Motor neuron (in vitro differentiated cells): ENCODE measurements at regions not wholly inside any gene's neighbourhood (a gene's known extent, or its start where the extent isn't known, plus 50 kb on each side); places are given as distances from the start of the nearest gene placed in this dataset.

Source experiments
- ATAC-seq, 8 experiments: fragments of 200-7000 bp; cut with Tn5 transposase; replicated peaks in 6 of 8; 2 replicates each; pipeline ENCODE4 v1.8.0; 2021; ENCODE audit warnings: mild to moderate bottlenecking in 8 of 8, moderate library complexity in 8 of 8
- H3K27ac ChIP-seq, 2 donors: fragments of 250-450 bp; sonication (Bioruptor Pico); 2 replicates each; pipeline ENCODE4 v1.9.0; 2021; ENCODE audit warnings: antibody characterized with exemption in 2 of 2, mild to moderate bottlenecking in 2 of 2, moderate library complexity in 1 of 2
- H3K4me1 ChIP-seq, 2 donors: fragments of 250-450 bp; sonication (Bioruptor Pico); replicated peaks in 1 of 2; 2 replicates each; pipeline ENCODE4 v1.6.1; 2021; ENCODE audit warnings: antibody characterized with exemption in 2 of 2, mild to moderate bottlenecking in 2 of 2, moderate library complexity in 1 of 2
- H3K4me3 ChIP-seq, 5 donors: fragments of 250-450 bp; sonication (Bioruptor Pico); 2 replicates each; pipeline ENCODE4 v1.9.0; 2021; ENCODE audit warnings: antibody characterized with exemption in 5 of 5, mild to moderate bottlenecking in 5 of 5, moderate library complexity in 4 of 5
- WGBS, 10 experiments: fragments of 450-650 bp; shearing (Covaris generic); methylation state at CpG; one replicate each; pipeline ENCODE4 v1.0.0; 2022; 5-methylcytosine and 5-hydroxymethylcytosine counted together
- in situ Hi-C, 9 experiments: fragments of 400-800 bp; cut with MboI; loops; one replicate each; pipeline ENCODE4 v1.15.0; 2021; ENCODE audit warnings: low sequenced_read_pairs in 9 of 9, low pct_unique_long_range_greater_than_20kb in 2 of 9; ENCODE audit not compliant: unreplicated experiment in 9 of 9

- ATAC-seq, result peak in 3 of 8 experiments; percentile 71 to 85 (median 76)
- 17 to 93% (median 75%) methylated on average over 1 to 2 of the region's 2 CpGs; no CpG with 5 or more reads in 5 of the 10 experiments for WGBS, 10 experiments
- in situ Hi-C loops, result loop anchor here in 5 of 9 experiments (10.0 to 25.0 kb wide), 3 partner anchors 180 to 205 kb away; partner anchors contain the start of gene HBP1 (in 1 of the 5)
- no peak overlapping the region for H3K27ac ChIP-seq
- H3K4me1 ChIP-seq, result peaks cover 0 to 4% of the 10 kb centered on the region in 2 donors
- no peak overlapping the region for H3K4me3 ChIP-seq
Observed at GRCh38 chr7:106957766-106958165, 86.7 kb upstream of the PRKAR2B start.

- Histone ChIP-seq H3K4me1 (peaks cover 7 to 8% of the 10 kb centered on the region in 2 donors), H3K27ac (no peak overlapping the region), H3K4me3 (no peak overlapping the region)
- ATAC-seq, result peak in 3 of 8 experiments; percentile 23 to 73 (median 31)
- WGBS, 10 experiments, result no CpG with 5 or more reads among the region's 2 CpGs
- in situ Hi-C loops, result loop anchor here in 5 of 9 experiments (10.0 to 25.0 kb wide), 3 partner anchors 178 to 203 kb away; partner anchors contain the start of gene HBP1 (in 1 of the 5)
Observed at GRCh38 chr7:106959753-106960152, 84.8 kb upstream of the PRKAR2B start.

- 74 to 100% (median 87%) methylated on average over 1 to 2 of the region's 2 CpGs; no CpG with 5 or more reads in 5 of the 10 experiments for WGBS, 10 experiments
Observed at GRCh38 chr7:106962751-106963150, 81.8 kb upstream of the PRKAR2B start.

GRCh38 chr7:106964466-106964865 lies 80.0 kb upstream of the PRKAR2B start:
- H3K27ac ChIP-seq, result peak overlapping the region in 1 of 2 donors; percentile 11
- peaks cover 8 to 12% of the 10 kb centered on the region in 2 donors for H3K4me1 ChIP-seq
- ATAC-seq, result peak in 5 of 8 experiments; percentile 52 to 85 (median 63)
- H3K4me3 ChIP-seq, result no peak overlapping the region
- in situ Hi-C loops, result loop anchor here in 3 of 9 experiments (25.0 kb wide), 2 partner anchors 173 to 198 kb away; partner anchors contain the start of gene HBP1 (in 1 of the 3)
- 4 to 90% (median 58%) methylated on average over 1 to 3 of the region's 3 CpGs for WGBS, 10 experiments

More at GRCh38 chr7:106962751-106963150, 81.8 kb upstream of the PRKAR2B start:
- in situ Hi-C loops, result loop anchor here in 3 of 9 experiments (25.0 kb wide), 2 partner anchors 175 to 200 kb away; partner anchors contain the start of gene HBP1 (in 1 of the 3)
- ATAC-seq, result no peak
- no peak overlapping the region for H3K27ac ChIP-seq
- peaks cover 8 to 12% of the 10 kb centered on the region in 2 donors for H3K4me1 ChIP-seq
- no peak overlapping the region for H3K4me3 ChIP-seq

GRCh38 chr7:106965108-106965507 lies 79.4 kb upstream of the PRKAR2B start:
- 0 to 100% (median 67%) methylated on average over 1 of the region's 1 CpG; no CpG with 5 or more reads in 7 of the 10 experiments for WGBS, 10 experiments
- Histone ChIP-seq H3K4me3 (no peak overlapping the region), H3K4me1 (peaks cover 8 to 12% of the 10 kb centered on the region in 2 donors), H3K27ac (no peak overlapping the region)
- ATAC-seq, result peak in 1 of 8 experiments; percentile 36
- in situ Hi-C loops, result loop anchor here in 3 of 9 experiments (25.0 kb wide), 2 partner anchors 172 to 197 kb away; partner anchors contain the start of gene HBP1 (in 1 of the 3)

- Histone ChIP-seq H3K4me1 (peaks cover 8 to 12% of the 10 kb centered on the region in 2 donors), H3K4me3 (no peak overlapping the region), H3K27ac (no peak overlapping the region)
- 0 to 100% (median 84%) methylated on average over 1 to 2 of the region's 2 CpGs; no CpG with 5 or more reads in 5 of the 10 experiments for WGBS, 10 experiments
- in situ Hi-C loops, result loop anchor here in 3 of 9 experiments (25.0 kb wide), 2 partner anchors 171 to 196 kb away; partner anchors contain the start of gene HBP1 (in 1 of the 3)
- ATAC-seq, result no peak
Observed at GRCh38 chr7:106966121-106966520, 78.4 kb upstream of the PRKAR2B start.

- peaks cover 8 to 12% of the 10 kb centered on the region in 2 donors for H3K4me1 ChIP-seq
- ATAC-seq, result no peak
- no peak overlapping the region for H3K4me3 ChIP-seq
- WGBS, 10 experiments, result 14 to 100% (median 67%) methylated on average over 1 to 5 of the region's 5 CpGs; no CpG with 5 or more reads in 5 of the 10 experiments
- no peak overlapping the region for H3K27ac ChIP-seq
- in situ Hi-C loops, result loop anchor here in 3 of 9 experiments (25.0 kb wide), 2 partner anchors 169 to 194 kb away; partner anchors contain the start of gene HBP1 (in 1 of the 3)
Observed at GRCh38 chr7:106968160-106968559, 76.3 kb upstream of the PRKAR2B start.

- Histone ChIP-seq H3K4me3 (no peak overlapping the region), H3K4me1 (peaks cover 17 to 18% of the 10 kb centered on the region in 2 donors), H3K27ac (peak overlapping the region in 1 of 2 donors; percentile 26)
- 30 to 94% (median 93%) methylated on average over 3 to 10 of the region's 10 CpGs; no CpG with 5 or more reads in 1 of the 10 experiments for WGBS, 10 experiments
- in situ Hi-C loops, result no loop called here
- peak in 5 of 8 experiments; percentile 19 to 81 (median 72) for ATAC-seq
Observed at GRCh38 chr7:106978425-106979420, 65.8 kb upstream of the PRKAR2B start.

GRCh38 chr7:106979551-106980357 lies 64.8 kb upstream of the PRKAR2B start:
- ATAC-seq, result peak in 5 of 8 experiments; percentile 43 to 64 (median 58)
- Histone ChIP-seq H3K27ac (peak overlapping the region; percentile 10 to 26), H3K4me3 (no peak overlapping the region), H3K4me1 (peaks cover 17 to 18% of the 10 kb centered on the region in 2 donors)
- 41 to 86% (median 79%) methylated on average over 1 to 7 of the region's 9 CpGs; no CpG with 5 or more reads in 1 of the 10 experiments for WGBS, 10 experiments
- in situ Hi-C loops, result no loop called here

GRCh38 chr7:106980358-106980685 lies 64.2 kb upstream of the PRKAR2B start:
- Histone ChIP-seq H3K4me3 (no peak overlapping the region), H3K27ac (no peak overlapping the region), H3K4me1 (peaks cover 17 to 18% of the 10 kb centered on the region in 2 donors)
- 76 to 100% (median 87%) methylated on average over 1 to 3 of the region's 3 CpGs; no CpG with 5 or more reads in 2 of the 10 experiments for WGBS, 10 experiments
- ATAC-seq, result no peak
- in situ Hi-C loops, result no loop called here

- peaks cover 17 to 18% of the 10 kb centered on the region in 2 donors for H3K4me1 ChIP-seq
- in situ Hi-C loops, result no loop called here
- 22 to 86% (median 62%) methylated on average over 1 to 6 of the region's 7 CpGs; no CpG with 5 or more reads in 1 of the 10 experiments for WGBS, 10 experiments
Observed at GRCh38 chr7:106982415-106982814, 62.1 kb upstream of the PRKAR2B start.

GRCh38 chr7:106984034-106984433 lies 60.5 kb upstream of the PRKAR2B start:
- Histone ChIP-seq H3K4me3 (no peak overlapping the region), H3K4me1 (peaks cover 16 to 18% of the 10 kb centered on the region in 2 donors), H3K27ac (no peak overlapping the region)
- WGBS, 10 experiments, result 83 to 100% (median 94%) methylated on average over 1 to 5 of the region's 5 CpGs; no CpG with 5 or more reads in 2 of the 10 experiments
- in situ Hi-C loops, result no loop called here
- no peak for ATAC-seq

More at GRCh38 chr7:106982415-106982814, 62.1 kb upstream of the PRKAR2B start:
- Histone ChIP-seq H3K4me3 (no peak overlapping the region), H3K27ac (no peak overlapping the region)
- peak in 4 of 8 experiments; percentile 13 to 43 (median 27) for ATAC-seq
